Panc1 (cell line): ENCODE measurements at regions not wholly inside any gene's neighbourhood (a gene's known extent, or its start where the extent isn't known, plus 50 kb on each side); places are given as distances from the start of the nearest gene placed in this dataset.

Experiments used
- ATAC-seq: fragments of 200-7000 bp; cut with Tn5 transposase; 2 replicates; pipeline ENCODE4 v1.9.1; 2020; ENCODE audit warnings: mild to moderate bottlenecking, moderate library complexity
- BruUV-seq: library from RNA; stranded (reverse); fragments of 400-500 nt; replicated peaks from 2 replicates; lab custom pipeline; 2021; lab: Mats Ljungman, UMichigan
- CTCF ChIA-PET: fragments of 300-600 bp; sonication (Branson Sonifier 250); formaldehyde crosslinking; loops from one replicate; lab custom pipeline; 2022; ENCODE audit warnings: antibody characterized with exemption; lab: Charles Lee
- POLR2A ChIA-PET: fragments of 300-600 bp; sonication (Branson Sonifier 250); formaldehyde crosslinking; loops from one replicate; lab custom pipeline; 2022; ENCODE audit warnings: antibody characterized with exemption; lab: Charles Lee
- DNase-seq: peaks from one replicate; pipeline ENCODE4 v3.0.0-alpha.2; 2010; ENCODE audit warnings: low read depth, low spot score
- H3K27ac ChIP-seq: 2 replicates; pipeline ENCODE4 v1.5.1; 2011; ENCODE audit warnings: mild to moderate bottlenecking, low read length, inconsistent platforms
- H3K27me3 ChIP-seq: fragments of 200-500 bp; sonication (Bioruptor generic); 2 replicates; pipeline ENCODE4 v1.6.0; 2014; ENCODE audit warnings: low read length, inconsistent platforms; ENCODE audit not compliant: control insufficient read depth, insufficient read depth
- H3K36me3 ChIP-seq: fragments of 200-500 bp; sonication (Bioruptor generic); 2 replicates; pipeline ENCODE4 v1.5.1; 2014; ENCODE audit warnings: inconsistent platforms, mild to moderate bottlenecking, low read length, moderate library complexity; ENCODE audit not compliant: control insufficient read depth, insufficient read depth
- H3K4me1 ChIP-seq: 2 replicates; pipeline ENCODE4 v1.5.1; 2011; ENCODE audit warnings: inconsistent platforms, mild to moderate bottlenecking, low read length, moderate library complexity; ENCODE audit not compliant: control insufficient read depth, insufficient read depth
- H3K4me3 ChIP-seq, 2 experiments: 2 replicates each; pipeline ENCODE4 v1.5.1; 2011 to 2012; ENCODE audit warnings: low read depth in 2 of 2, low read length in 2 of 2, mild to moderate bottlenecking in 2 of 2, inconsistent platforms in 1 of 2, moderate library complexity in 1 of 2
- H3K9me3 ChIP-seq: fragments of 200-500 bp; sonication (Bioruptor generic); 2 replicates; pipeline ENCODE4 v1.5.1; 2014; ENCODE audit warnings: low read depth, mild to moderate bottlenecking, inconsistent platforms, low read length, moderate library complexity; ENCODE audit not compliant: control insufficient read depth, insufficient read depth
- CTCF ChIP-seq: fragments of 450-650 bp; IDR thresholded peaks from 2 replicates; pipeline ENCODE4 v1.5.1; 2017; ENCODE audit warnings: mild to moderate bottlenecking
- POLR2AphosphoS5 ChIP-seq: IDR thresholded peaks from 2 replicates; pipeline ENCODE4 v1.6.1; 2012; ENCODE audit warnings: mild to moderate bottlenecking, low read depth, low read length, moderate library complexity
- REST ChIP-seq, 2 experiments: IDR thresholded peaks; 2 replicates each; pipeline ENCODE4 v1.6.1; 2011 to 2012; ENCODE audit warnings: low read depth in 2 of 2, control low read depth in 1 of 2, low read length in 1 of 2, mild to moderate bottlenecking in 1 of 2, moderate library complexity in 1 of 2; ENCODE audit not compliant: insufficient read depth in 1 of 2
- SIN3A ChIP-seq: IDR thresholded peaks from 2 replicates; pipeline ENCODE4 v1.6.1; 2012; ENCODE audit warnings: low read depth, mild to moderate bottlenecking, low read length, moderate library complexity, borderline replicate concordance; ENCODE audit not compliant: insufficient read depth
- TCF7L2 ChIP-seq: IDR thresholded peaks from 2 replicates; pipeline ENCODE4 v1.6.1; 2011; ENCODE audit warnings: mild to moderate bottlenecking, low read depth, low read length, inconsistent platforms
- in situ Hi-C: cut with HindIII; loops from 2 replicates; pipeline ENCODE4 v1.10.0; 2016; ENCODE audit warnings: low sequenced_read_pairs, low pct_unique_long_range_greater_than_20kb
- intact Hi-C: fragments of 100-400 bp; cut with micrococcal nuclease; formaldehyde crosslinking; loops from one replicate; pipeline ENCODE4 v1.10.0; 2022; ENCODE audit not compliant: unreplicated experiment

- TF ChIP-seq CTCF = no peak
- no peak for TF ChIP-seq REST (IDR thresholded peaks at IDR 0.05; ENCODE audit: insufficient read depth in 1 of 2, low read depth in 2 of 2, low read length in 1 of 2)
- no peak for TF ChIP-seq POLR2AphosphoS5
- TF ChIP-seq SIN3A = no peak
- TF ChIP-seq TCF7L2 = no peak
- ChIA-PET CTCF (no interaction called here), POLR2A (no interaction called here)
- Histone ChIP-seq H3K27ac (no peak overlapping the region), H3K4me1 (no peaks in the 10 kb centered on the region), H3K27me3 (no peaks in the 10 kb centered on the region), H3K36me3 (no peaks in the 10 kb centered on the region), H3K9me3 (no peaks in the 10 kb centered on the region), H3K4me3 (no peak overlapping the region)
- ATAC-seq = no peak
- no TSS peak for BruUV-seq
- in situ Hi-C loops (no loop called here), intact Hi-C loops (no loop called here)
- DNase-seq = no peak
These were observed 82.2 kb downstream of the EPDR1 start for GRCh38 chr7:38002689-38003088.

GRCh38 chr7:38006559-38006958, 86.1 kb downstream of the EPDR1 start:
- no peaks in the 10 kb centered on the region for H3K4me1 ChIP-seq
- no peak for DNase-seq
- no TSS peak for BruUV-seq
- no peak for ATAC-seq
- intact Hi-C loops = no loop called here
- no peak overlapping the region for H3K4me3 ChIP-seq
- no peaks in the 10 kb centered on the region for H3K27me3 ChIP-seq
- in situ Hi-C loops = no loop called here
- 0 out of 2 replicates have a peak, but pooled peaks cover 3% of the 10 kb centered on the region for H3K9me3 ChIP-seq
- H3K36me3 ChIP-seq = no peaks in the 10 kb centered on the region
- ChIA-PET CTCF (no interaction called here), POLR2A (no interaction called here)
- TF ChIP-seq REST (IDR thresholded peaks at IDR 0.05; ENCODE audit: insufficient read depth in 1 of 2, low read depth in 2 of 2, low read length in 1 of 2) = no peak
- TF ChIP-seq TCF7L2 = no peak
- no peak for TF ChIP-seq CTCF
- TF ChIP-seq POLR2AphosphoS5 = no peak
- no peak for TF ChIP-seq SIN3A
- no peak overlapping the region for H3K27ac ChIP-seq
